Subcutaneous abdominal adipose tissue (tissue), 5 donors: ENCODE measurements at regions not wholly inside any gene's neighbourhood (a gene's known extent, or its start where the extent isn't known, plus 50 kb on each side); places are given as distances from the start of the nearest gene placed in this dataset.

Experiments
- H3K27ac ChIP-seq: one replicate; pipeline ENCODE4 v1.7.0; 2013; ENCODE audit warnings: low read depth, mild to moderate bottlenecking, inconsistent platforms, low read length, moderate library complexity
- H3K27me3 ChIP-seq, 5 donors: one replicate each; pipeline ENCODE4 v1.7.0; 2013; ENCODE audit warnings: low read length in 5 of 5, inconsistent platforms in 1 of 5; ENCODE audit not compliant: control insufficient read depth in 5 of 5, insufficient read depth in 4 of 5
- H3K36me3 ChIP-seq, 5 donors: one replicate each; pipeline ENCODE4 v1.7.0; 2013; ENCODE audit warnings: low read length in 5 of 5; ENCODE audit not compliant: control insufficient read depth in 5 of 5, insufficient read depth in 5 of 5
- H3K4me1 ChIP-seq, 5 donors: one replicate each; pipeline ENCODE4 v1.7.0; 2013; ENCODE audit warnings: low read length in 5 of 5, mild to moderate bottlenecking in 3 of 5, moderate library complexity in 1 of 5; ENCODE audit not compliant: control insufficient read depth in 5 of 5, insufficient read depth in 5 of 5
- H3K4me3 ChIP-seq, 5 donors: one replicate each; pipeline ENCODE4 v1.7.0; 2013; ENCODE audit warnings: low read length in 5 of 5, low read depth in 1 of 5
- H3K9ac ChIP-seq, 5 donors: one replicate each; pipeline ENCODE4 v1.7.0; 2013; ENCODE audit warnings: low read length in 5 of 5, mild to moderate bottlenecking in 4 of 5, moderate library complexity in 3 of 5
- H3K9me3 ChIP-seq, 5 donors: one replicate each; pipeline ENCODE4 v1.7.0; 2013; ENCODE audit warnings: low read length in 5 of 5; ENCODE audit not compliant: control insufficient read depth in 5 of 5
- donor health status: healthy.
- donor health status: healthy.
- donor health status: healthy.
- donor health status: healthy.
- donor health status: healthy.

DNA sequence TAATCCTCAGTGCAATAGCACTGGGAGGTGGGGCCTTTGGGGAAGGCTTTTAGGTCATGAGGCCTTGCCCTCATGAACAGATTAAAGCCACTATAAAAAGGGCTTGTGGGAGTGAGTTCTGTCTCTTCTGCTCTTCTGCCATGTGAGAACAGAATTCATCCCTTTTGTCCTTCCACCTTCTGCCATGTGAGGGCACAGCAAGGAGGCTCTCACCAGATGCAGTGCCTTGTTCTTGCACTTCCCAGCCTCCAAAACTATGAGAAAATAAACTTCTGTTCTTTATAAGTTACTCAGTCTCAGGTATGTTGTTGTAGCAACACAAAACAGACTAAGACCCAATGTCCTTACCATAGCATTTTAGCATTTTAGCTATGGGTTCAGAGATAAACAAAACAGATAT lies 81.7 kb upstream of the CPLX2 start:
- Histone ChIP-seq H3K4me1 (no peaks in the 10 kb centered on the region), H3K9me3 (peaks cover 0 to 4% (median 0%) of the 10 kb centered on the region in 5 donors), H3K9ac (no peak overlapping the region), H3K4me3 (no peak overlapping the region), H3K36me3 (no peaks in the 10 kb centered on the region), H3K27me3 (peaks cover 0 to 11% (median 8%) of the 10 kb centered on the region in 5 donors), H3K27ac (no peak overlapping the region)

DNA sequence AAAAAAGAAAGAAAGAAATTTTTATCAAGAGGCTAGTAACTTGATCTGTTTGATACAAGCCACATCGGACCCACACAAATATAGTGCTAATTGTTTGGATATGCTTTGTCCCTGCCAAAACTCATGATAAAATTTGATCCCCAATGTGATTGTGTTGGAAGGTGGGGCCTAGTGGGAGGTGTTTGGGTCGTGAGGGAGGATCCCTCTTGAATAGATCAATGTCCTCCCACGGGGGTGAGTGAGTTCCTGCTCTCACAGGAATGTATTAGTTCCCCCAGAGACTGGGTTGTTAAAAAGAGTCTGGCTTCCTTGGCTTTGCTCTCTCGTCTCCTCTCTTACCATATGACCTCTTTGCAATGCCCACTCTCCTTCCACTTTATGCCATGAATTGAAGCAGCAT lies 80.6 kb upstream of the CPLX2 start:
- no peaks in the 10 kb centered on the region for H3K36me3 ChIP-seq
- peaks cover 0 to 4% (median 0%) of the 10 kb centered on the region in 5 donors for H3K9me3 ChIP-seq
- no peaks in the 10 kb centered on the region for H3K4me1 ChIP-seq
- H3K4me3 ChIP-seq: no peak overlapping the region
- H3K9ac ChIP-seq: no peak overlapping the region
- no peak overlapping the region for H3K27ac ChIP-seq
- H3K27me3 ChIP-seq: peaks cover 0 to 13% (median 8%) of the 10 kb centered on the region in 5 donors

DNA sequence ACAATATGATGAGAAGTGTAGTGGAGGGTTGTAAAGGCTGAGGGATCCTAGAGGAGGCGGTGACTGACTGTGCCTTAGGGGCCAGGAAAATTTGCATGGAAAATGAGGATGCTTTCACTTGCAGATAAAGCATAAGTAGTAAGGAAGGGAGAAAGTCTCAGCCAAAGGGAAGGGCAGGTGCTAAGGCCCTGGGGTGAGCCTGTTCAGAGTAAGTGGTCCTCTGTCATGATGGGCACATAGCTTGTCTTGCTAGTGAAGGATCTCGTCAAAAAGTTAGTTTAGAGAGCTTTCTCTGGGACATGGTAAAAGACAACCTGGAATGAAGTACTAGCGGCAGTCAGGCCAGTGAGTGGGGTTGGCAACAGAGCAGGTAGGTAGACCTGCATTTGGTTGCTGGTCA lies 75.4 kb upstream of the CPLX2 start:
- H3K27ac ChIP-seq: no peak overlapping the region
- H3K27me3 ChIP-seq: peaks cover 0 to 36% (median 13%) of the 10 kb centered on the region in 5 donors

DNA sequence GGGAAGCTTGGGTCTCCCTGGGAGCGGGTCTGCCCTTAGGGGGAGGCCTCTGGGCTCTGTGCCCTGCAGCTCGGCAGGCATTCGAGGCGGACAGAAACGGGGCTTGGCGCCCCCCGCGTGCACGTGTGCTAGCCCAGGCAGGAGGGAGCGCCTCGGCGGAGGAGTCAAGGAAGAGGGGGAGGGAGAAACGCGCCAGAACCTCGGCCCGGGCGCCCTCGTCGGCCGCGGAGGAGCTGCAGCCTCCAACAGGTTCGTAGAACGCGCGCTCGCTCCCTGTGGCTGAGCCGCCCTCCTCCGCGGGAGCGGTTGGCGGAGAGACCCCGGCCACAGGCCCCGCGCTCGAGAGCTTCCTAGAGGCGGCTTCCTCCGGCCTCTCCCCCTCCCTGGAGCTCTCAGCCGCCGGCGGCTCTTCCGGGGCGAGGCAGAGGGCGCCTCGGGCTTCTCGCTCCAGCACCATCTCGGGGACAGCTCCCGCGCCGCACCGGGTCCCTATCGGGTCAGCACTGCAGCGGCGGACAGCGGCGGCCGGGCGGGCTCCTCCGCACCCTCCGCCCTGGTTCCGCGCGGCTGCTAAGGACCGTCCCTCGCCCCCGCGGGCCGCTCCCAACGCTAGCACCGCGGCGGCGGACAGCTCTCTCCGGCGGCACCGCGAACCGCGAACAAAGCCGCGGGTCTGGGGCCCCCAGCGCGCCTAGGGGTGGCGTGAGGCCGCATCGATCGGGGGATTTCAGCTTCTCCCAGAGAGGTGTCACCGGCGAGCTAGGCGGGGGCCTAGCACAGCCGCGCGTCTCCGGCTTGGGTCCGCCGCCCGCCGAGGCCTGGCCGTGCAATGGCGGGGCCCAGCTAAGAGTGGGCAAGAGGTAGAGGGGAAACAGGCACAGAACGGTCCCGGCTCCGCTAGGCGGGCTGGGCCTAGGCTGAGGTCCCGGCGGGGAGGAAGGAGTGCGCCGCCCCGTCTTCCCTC lies 74.6 kb upstream of the CPLX2 start:
- Histone ChIP-seq H3K27me3 (peaks cover 0 to 44% (median 13%) of the 10 kb centered on the region in 5 donors), H3K36me3 (no peaks in the 10 kb centered on the region), H3K9me3 (peaks cover 0 to under 1% (median 0%) of the 10 kb centered on the region in 5 donors), H3K4me1 (peaks cover 0 to 10% (median 7%) of the 10 kb centered on the region in 5 donors), H3K9ac (no peak overlapping the region), H3K4me3 (peak overlapping the region in 1 of 5 donors; percentile 13), H3K27ac (no peak overlapping the region)

More for the DNA sequence above, 75.4 kb upstream of the CPLX2 start:
- no peak overlapping the region for H3K9ac ChIP-seq
- H3K36me3 ChIP-seq: no peaks in the 10 kb centered on the region
- peaks cover 0 to 2% (median 0%) of the 10 kb centered on the region in 5 donors for H3K9me3 ChIP-seq
- peaks cover 0 to 10% (median 7%) of the 10 kb centered on the region in 5 donors for H3K4me1 ChIP-seq
- no peak overlapping the region for H3K4me3 ChIP-seq

DNA sequence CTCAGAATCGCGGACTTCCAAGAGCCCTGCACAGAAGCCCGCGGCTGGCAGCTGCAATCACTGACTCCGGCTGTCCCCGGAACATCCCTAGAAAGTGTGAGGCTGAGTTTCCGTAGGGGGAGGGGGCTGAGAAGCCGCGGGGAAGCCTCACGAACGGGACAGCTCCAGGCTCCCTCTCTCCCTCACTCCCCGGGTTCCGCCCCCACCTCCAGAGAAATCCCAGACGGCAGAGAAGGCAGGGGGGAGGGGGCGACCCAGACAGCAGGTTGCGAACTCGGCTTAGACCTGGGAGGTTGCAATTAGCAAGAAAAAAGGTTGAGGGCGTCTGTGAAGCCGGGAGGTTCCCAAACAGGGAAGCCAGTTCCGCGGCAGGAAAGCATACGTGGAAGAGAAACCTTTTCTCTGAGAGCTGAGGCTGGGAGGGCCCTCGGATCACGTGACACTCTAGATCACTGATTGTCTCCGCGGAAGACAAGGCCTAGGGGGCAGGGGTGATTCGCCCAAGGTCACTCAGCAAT lies 73.8 kb upstream of the CPLX2 start:
- Histone ChIP-seq H3K9ac (no peak overlapping the region), H3K4me3 (no peak overlapping the region), H3K9me3 (no peaks in the 10 kb centered on the region), H3K27me3 (peaks cover 0 to 49% (median 12%) of the 10 kb centered on the region in 5 donors), H3K36me3 (no peaks in the 10 kb centered on the region), H3K4me1 (peaks cover 0 to 10% (median 7%) of the 10 kb centered on the region in 5 donors), H3K27ac (no peak overlapping the region)

DNA sequence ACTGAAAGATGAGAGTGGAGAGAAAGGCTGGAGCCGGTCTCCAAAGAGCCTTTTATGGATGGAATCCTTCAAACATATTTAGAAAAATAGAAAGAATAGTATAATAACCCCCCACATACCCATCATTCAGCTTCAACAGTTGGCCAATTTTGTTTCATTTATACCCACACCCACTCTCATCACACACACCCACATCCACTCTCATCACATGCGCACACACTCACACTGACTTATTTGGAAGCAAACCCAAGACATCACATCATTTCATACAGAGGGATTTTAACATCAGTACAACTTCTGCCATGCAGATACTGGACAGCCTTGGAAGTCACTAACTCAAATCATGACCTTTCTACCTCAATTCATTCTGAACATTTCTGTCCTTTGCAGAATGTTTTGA lies 72.8 kb upstream of the CPLX2 start:
- Histone ChIP-seq H3K9me3 (no peaks in the 10 kb centered on the region), H3K36me3 (no peaks in the 10 kb centered on the region), H3K27me3 (peaks cover 7 to 47% (median 14%) of the 10 kb centered on the region in 5 donors), H3K4me3 (no peak overlapping the region), H3K4me1 (peaks cover 0 to 10% (median 7%) of the 10 kb centered on the region in 5 donors), H3K27ac (no peak overlapping the region), H3K9ac (no peak overlapping the region)

DNA sequence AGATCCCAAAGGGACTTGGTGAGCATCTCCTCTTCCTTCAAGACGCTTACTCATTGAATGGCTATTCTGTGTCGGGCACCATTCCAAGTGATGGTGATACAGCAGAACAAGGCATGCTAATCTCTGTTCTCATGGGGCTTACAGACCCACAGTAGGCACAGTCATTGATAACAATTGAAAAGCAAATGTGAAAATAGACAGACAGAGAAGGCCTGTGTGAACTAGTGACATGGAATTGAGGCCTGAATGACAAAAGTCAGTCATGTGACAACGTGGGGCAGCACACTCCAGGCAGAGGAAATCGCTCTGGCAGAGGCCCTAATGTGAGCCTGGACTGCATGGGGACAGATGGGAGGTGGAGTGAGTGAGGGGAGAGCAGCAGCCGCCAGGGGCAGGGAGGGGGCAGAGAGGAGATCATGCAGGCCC lies 70.7 kb upstream of the CPLX2 start:
- H3K4me3 ChIP-seq: no peak overlapping the region
- no peak overlapping the region for H3K27ac ChIP-seq
- H3K36me3 ChIP-seq: no peaks in the 10 kb centered on the region
- H3K9ac ChIP-seq: no peak overlapping the region
- H3K9me3 ChIP-seq: no peaks in the 10 kb centered on the region
- peaks cover 0 to 10% (median 7%) of the 10 kb centered on the region in 5 donors for H3K4me1 ChIP-seq
- peaks cover 4 to 51% (median 16%) of the 10 kb centered on the region in 5 donors for H3K27me3 ChIP-seq

DNA sequence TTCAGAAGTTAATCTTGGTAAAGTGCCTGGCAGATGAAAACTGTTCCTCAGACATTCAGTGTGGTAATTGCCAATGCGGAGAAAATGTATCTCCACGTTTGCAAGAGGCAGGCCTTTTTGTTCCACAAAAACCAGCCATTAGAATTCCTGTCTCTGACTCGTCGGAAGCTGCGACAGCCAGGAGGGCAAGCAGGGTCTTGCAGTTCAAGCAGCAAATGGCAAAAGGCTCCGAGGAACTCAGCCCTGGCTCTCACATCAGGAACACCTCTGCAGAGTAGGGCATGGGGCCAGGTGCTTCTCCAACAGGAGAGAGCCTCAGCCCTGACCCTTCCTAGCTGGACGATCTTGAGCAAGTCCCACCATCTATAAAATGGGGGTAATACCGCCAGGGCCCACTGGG lies 69.0 kb upstream of the CPLX2 start:
- peaks cover 0 to 6% (median 3%) of the 10 kb centered on the region in 5 donors for H3K4me1 ChIP-seq
- peaks cover 0 to 48% (median 15%) of the 10 kb centered on the region in 5 donors for H3K27me3 ChIP-seq
- H3K36me3 ChIP-seq: no peaks in the 10 kb centered on the region
- no peak overlapping the region for H3K27ac ChIP-seq
- no peak overlapping the region for H3K4me3 ChIP-seq
- H3K9ac ChIP-seq: no peak overlapping the region
- no peaks in the 10 kb centered on the region for H3K9me3 ChIP-seq

DNA sequence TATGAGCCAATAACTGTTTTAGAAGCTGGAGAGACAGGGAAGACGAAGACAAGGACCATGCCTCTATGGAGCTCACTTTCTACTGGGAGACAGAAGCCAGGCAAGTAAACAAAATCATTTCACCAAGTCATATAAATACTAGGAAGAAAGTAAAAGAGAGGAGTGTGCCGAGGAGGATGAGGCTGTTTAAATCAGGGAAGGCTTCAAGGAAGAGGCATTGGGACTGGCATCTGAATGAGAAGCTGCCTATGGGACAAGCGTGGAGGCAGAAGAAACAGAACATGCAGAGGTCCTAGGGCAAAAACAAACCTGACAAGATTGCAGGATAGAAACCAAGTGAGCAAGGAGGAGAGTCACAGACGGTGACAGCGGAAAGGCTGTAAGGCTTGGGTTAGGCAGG lies 68.1 kb upstream of the CPLX2 start:
- no peaks in the 10 kb centered on the region for H3K9me3 ChIP-seq
- H3K4me3 ChIP-seq: no peak overlapping the region
- H3K27me3 ChIP-seq: peaks cover 0 to 44% (median 21%) of the 10 kb centered on the region in 5 donors
- H3K27ac ChIP-seq: no peak overlapping the region
- H3K9ac ChIP-seq: no peak overlapping the region
- no peaks in the 10 kb centered on the region for H3K4me1 ChIP-seq
- H3K36me3 ChIP-seq: no peaks in the 10 kb centered on the region
